ENCODE measurements at regions not wholly inside any gene's neighbourhood (a gene's known extent, or its start where the extent isn't known, plus 50 kb on each side); places are given as distances from the start of the nearest gene placed in this dataset.
"Not testable (repeated sequence)": the region's sequence is repeated elsewhere in the genome, so short reads cannot be mapped to it uniquely, and the experiment has no call there.

- DNase-seq: no peak
Observed at GRCh38 chr2:224260372-224261020, 141.4 kb downstream of the FAM124B start.

GRCh38 chr2:224259831-224260230 lies 142.1 kb downstream of the FAM124B start:
- no peak for DNase-seq

GRCh38 chr2:224258059-224258458 lies 143.8 kb downstream of the FAM124B start:
- no peak for DNase-seq

DNA sequence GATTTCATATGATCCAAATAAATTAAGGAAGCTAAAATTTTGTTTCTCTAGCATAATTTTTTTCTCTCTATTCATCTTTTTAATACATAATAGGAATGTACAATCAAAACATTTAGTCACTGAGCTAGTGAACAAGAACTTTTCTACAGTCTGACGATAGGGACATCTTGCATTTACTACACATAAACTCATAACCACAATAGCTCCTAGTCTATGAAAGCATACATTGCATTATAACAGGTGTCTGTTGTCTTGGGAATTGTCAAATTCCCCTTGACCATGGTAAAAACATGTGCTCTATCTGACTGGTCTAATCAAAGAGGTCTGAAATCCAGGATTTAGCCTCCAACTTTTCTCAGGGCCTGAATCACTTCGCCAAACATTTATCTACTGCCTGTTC lies 144.8 kb downstream of the FAM124B start:
- DNase-seq: no peak

- DNase-seq: no peak
Observed at GRCh38 chr2:224253464-224253863, 148.4 kb downstream of the FAM124B start.

DNA sequence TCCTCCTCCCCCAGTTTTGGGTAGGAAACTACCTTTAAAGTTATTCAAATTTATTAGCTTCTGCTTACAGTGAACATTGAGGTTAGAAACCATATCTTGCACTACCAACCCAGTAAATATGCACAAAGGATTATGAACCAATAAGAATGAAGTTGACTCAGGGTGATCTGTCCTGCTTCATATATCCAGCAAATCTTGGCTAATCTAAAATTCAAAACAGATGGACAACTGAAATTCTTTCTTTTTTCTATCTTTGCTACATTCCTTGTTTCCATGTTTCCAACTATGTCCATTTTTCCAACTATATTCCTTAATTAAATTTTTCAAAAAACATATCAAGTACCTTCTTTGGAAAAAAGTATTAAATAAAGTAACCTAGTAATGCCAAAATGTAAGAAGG lies 149.3 kb downstream of the FAM124B start:
- no peak for DNase-seq

DNA sequence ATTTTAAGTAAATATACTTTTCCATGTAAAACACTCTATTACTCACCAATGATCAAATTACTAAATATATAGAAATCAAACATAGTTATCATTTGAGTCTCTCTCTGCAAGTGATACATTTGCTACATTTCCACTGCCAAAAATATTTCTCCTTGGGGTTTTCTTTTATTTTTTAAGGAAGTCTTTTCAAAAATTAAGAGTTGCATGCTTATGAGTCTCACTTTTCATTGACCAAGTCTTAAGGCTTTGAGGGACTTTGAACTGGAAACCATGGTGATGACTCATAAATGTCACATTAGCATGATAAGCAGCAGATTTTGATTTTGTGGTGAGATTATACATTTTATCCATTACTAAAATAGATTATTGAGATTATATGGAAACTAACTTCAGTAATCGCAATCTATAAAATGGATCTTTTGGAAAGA lies 152.9 kb downstream of the FAM124B start:
- no peak for DNase-seq

DNA sequence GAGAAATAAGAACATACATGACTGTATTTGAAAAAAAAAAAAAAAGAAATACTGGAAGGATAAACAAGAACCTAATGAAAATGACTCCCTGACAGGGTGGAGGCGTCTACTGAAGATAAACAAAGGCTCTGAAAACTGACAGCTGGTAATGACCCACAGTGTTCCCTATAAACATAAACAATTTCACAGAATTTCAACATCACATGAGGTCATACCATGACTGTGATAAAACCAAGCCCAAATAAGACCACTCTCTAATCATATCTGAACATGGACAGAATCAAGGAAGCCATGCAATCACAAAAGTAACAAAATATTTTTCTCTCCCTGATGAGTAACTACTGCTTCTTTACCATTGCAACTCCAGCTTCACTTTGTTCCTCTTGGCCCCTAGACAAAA lies 159.3 kb downstream of the FAM124B start:
- no peak for DNase-seq

GRCh38 chr2:224241812-224242211 lies 160.1 kb downstream of the FAM124B start:
- DNase-seq: no peak

DNA sequence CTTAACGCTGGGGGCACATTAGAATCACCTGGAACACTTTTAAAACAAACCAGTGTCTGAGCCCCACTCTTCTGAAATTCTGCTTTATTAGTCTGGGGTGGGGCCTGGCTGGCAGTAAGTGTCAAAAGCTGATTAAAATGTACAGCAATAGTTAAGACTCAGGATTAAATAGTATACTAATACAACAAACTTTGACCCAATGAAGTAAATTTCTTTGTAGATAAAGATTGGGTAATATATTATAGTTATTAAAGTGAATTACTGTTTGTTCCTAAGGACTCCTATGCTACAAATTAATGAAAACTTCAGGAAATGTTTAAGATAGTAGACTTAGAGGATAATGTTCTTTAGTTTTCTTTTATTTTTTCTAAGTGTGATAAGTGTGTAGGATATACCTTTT lies 160.9 kb downstream of the FAM124B start:
- no peak for DNase-seq

DNA sequence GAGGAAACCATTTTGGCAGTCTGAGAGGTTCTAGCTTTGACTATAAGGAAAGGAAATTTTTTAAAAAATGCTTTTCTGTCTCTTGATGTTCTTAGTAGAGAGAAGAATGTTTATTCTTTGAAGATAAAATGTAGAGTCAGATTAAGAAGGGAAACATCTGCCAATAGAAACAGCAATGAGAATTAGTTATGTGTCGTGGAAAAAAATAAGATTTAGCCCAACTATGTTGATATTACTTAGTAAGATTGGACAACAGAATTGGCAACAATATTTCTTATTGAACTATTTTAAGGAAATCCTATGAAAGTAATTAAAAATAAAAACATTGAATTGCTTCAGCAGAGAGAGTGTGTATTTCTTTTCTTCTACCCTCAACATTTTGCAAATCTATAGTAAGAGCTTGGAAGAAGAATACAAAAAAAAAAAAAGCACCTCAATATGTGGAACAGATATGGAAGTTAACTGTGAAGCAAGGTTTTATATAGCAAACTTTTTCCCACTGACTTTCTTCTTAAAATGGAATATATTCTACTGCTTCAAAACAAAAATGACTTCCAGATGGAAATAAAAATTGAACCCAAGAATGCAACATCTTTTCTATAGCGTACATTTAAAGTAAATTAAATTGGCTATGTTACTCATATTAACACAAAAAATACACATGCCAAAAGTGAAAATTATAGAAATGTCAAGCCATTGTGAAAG lies 177.9 kb downstream of the FAM124B start:
- no peak for DNase-seq

- no peak for DNase-seq
Observed at GRCh38 chr2:224222974-224223373, 178.9 kb downstream of the FAM124B start.

- no peak for DNase-seq
Observed at GRCh38 chr2:224222291-224222690, 179.6 kb downstream of the FAM124B start.

- no peak for DNase-seq
Observed at GRCh38 chr2:224221455-224221913, 180.4 kb downstream of the FAM124B start.

DNA sequence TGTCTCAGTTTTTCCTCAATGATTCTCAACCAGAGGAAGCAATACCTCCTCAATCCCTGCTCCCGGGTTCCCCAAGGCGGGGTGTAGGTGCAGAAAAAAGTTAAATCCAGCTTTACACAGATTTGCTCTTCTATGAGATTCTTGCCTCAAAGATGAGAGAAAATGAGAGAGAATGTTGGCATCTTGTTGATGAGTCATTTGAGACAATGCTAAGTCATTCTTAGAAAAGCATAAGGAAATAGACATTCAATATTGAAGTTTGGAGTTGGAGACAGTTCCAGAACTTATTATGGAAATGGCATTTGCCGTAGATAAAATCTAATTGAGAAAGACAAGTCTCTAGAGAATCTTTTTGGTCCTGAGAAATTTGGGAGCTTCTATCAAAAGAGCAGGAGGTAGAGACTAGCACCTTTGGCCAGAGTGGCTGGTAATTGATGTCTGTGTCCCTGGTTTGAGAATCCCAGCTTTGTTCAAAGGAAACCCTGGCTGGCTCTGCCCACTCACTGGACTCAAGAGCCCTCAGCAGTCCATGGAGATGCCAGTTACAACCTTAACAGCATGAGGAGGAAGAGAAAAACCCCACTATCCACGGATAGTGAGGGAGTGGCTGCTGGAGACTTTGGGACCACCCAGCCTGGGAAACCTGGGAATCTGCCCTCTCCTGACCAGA lies 181.2 kb downstream of the FAM124B start:
- DNase-seq: no peak

GRCh38 chr2:224219781-224220180 lies 180.7 kb upstream of the SERPINE2 start:
- no peak for DNase-seq

DNA sequence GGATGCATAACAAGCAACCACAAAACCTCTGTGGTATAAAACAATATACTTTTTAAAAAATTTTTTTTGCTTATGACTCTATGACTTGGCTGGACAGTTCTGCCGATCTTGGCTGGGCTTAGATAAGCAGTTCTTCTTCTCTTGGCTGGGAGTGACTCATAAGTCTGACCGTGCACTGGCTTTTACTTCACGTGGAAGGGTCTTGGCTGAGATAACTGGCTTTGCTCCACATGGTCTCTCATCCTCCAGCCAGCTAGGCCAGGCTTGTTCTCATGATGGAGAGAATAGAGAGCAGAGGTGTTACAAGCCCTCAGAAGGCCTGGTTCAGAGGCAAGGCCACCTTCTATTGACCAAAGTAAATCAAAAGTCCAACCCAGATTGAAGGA lies 178.9 kb upstream of the SERPINE2 start:
- no peak for DNase-seq

GRCh38 chr2:224217233-224217961 lies 178.3 kb upstream of the SERPINE2 start:
- no peak for DNase-seq

DNA sequence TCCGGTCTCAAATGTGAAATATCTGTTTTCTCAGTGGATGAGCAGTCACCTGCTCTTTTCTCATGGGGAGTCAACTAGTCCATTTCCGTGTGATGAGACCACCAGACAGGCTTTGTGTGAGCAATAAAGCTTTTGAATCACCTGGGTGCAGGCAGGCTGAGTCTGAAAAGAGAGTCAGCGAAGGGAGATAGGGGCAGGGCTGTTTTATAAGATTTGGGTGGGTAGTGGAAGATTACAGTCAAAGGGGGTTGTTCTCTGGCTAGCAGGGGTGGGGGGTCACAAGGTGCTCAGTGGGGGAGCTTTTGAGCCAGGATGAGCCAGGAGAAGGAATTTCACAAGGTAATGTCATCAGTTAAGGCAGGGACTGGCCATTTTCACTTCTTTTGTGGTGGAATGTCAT lies 176.5 kb upstream of the SERPINE2 start:
- not testable (repeated sequence) for DNase-seq

DNA sequence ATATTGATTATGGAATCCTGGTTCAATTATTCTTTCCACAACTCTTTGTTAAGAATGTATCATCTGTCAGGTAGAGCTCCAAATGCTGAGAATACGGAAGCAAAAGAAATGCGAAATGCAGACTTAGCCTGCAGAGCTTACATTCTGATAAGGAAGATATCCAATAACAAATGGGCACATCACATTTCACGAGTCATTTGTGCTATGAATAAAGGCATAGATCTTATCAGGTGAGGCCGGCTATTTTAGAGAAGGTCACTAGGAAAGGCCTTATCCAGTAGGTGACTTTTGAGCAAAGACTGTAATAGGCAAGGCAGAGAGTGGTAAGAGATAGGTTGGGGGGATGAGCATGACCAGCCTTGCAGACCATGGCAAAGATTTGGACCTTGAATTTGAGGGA lies 174.3 kb upstream of the SERPINE2 start:
- no peak for DNase-seq

DNA sequence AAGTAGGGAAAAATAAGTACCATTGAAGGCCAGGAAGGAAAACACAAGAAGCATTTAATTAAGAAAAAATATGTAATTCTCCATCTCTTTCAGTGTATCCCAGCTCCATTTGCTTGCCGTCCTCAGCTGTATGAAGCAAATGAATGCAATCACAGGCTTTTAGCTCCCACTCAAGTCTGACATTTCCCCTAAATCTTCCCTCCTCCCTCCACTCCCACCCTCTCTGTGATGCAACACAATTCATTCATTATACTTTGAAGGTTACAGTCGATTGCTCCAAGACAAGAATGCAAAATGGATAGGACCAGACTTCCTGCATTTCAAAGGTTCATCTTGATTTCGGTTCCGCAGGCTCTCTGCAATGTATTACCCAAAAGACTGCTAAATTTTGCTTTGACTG lies 172.7 kb upstream of the SERPINE2 start:
- DNase-seq: no peak

DNA sequence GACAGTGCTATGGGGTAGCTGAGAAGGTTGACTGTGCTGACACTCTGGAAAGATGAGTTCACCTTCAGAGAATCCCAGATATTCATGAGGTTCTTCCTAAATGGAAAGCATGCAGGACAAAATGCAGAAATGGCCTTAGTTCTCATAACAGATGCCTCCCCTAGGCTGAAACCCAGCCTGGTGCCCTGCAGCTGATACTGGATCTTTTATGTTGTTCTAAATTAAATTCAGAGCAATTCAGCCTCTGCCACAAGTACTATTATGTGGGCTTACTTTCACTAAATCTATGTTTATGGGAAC lies 172.0 kb upstream of the SERPINE2 start:
- DNase-seq: no peak

DNA sequence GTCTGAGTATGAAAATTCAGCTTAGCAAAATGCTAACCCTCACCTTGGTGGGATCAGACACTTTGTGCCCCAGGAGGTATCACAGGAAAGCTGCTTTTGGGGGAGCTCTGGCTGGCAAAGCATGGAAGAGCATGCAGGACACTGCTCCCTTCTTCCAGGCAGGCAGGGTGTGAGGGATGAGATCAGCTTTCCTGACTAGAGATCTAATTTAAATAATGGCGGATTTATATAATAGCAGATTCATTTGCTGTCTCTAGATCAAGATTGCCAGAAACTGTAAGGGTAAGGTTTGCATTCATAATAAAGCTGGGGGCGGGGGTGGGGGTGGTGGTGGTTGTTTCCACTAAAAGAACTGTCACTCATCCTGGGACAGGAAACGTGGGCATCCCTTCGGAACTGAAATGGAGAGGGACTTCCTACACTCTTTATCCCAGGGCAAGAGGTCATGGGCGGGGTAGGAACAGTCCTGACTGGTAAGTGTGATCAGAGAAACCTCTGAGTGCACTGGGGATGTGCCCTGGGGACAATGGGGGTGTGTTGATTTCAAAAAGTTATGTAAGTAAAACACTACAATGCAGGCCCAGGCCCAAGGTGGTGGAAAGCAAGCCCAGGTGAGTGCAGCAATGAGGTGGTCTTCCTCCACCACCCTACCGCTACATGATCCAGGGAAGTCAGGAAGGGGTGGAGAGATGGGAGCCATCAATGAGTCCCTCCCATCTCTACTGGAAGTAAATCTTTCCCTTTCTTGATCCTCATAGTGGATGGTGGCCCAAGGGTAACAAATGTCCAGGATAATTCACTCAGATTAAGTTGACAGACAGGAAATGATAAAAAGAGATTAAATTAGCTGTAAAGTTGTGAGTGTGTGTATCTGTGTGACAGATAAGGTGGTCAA lies 171.4 kb upstream of the SERPINE2 start:
- DNase-seq: no peak

All from CD4-positive, alpha-beta T cell treated with Interleukin-12 subunit alpha and Interleukin-12 subunit beta, for 1 hour (primary cell).